ENCODE measurements at regions not wholly inside any gene's neighbourhood (a gene's known extent, or its start where the extent isn't known, plus 50 kb on each side); places are given as distances from the start of the nearest gene placed in this dataset.

DNA sequence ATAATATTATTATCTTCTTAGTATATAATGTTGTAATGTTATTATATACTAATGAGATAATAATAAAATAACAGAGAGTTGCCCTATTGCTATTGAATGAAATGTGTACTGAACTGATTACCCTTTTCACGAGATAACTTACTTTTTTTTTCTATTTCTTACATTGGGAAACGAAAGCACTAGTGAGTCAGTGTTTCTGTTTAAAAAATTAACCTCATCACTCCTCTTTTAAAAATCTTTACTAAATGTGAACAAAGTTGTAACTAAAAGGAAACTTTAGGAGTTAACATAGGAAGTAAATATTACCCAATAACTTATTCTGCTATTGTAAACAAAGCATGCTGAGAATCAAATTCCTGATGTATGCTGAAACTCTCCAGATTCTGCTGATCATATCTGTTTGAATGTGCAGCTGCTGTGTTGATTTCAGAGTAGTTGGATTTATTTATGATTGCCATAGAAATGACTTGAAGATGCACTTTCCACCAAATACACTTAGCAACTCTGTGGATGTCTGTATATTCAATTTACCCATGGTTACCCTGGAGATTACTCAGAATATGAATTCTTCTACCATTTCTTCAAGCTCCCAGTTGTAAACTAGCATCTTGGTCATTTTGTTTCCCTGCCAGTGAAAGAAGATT, 523.4 kb downstream of the TENT5A start:
- TF ChIP-seq, protein P1, sequence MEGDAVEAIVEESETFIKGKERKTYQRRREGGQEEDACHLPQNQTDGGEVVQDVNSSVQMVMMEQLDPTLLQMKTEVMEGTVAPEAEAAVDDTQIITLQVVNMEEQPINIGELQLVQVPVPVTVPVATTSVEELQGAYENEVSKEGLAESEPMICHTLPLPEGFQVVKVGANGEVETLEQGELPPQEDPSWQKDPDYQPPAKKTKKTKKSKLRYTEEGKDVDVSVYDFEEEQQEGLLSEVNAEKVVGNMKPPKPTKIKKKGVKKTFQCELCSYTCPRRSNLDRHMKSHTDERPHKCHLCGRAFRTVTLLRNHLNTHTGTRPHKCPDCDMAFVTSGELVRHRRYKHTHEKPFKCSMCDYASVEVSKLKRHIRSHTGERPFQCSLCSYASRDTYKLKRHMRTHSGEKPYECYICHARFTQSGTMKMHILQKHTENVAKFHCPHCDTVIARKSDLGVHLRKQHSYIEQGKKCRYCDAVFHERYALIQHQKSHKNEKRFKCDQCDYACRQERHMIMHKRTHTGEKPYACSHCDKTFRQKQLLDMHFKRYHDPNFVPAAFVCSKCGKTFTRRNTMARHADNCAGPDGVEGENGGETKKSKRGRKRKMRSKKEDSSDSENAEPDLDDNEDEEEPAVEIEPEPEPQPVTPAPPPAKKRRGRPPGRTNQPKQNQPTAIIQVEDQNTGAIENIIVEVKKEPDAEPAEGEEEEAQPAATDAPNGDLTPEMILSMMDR (IDR thresholded peaks at IDR 0.05; ENCODE audit: control extremely low read depth in 1 of 3, insufficient read depth in 1 of 3, low read depth in 1 of 3, low read length in 3 of 3), result no peak
- TF ChIP-seq RFX5 (IDR thresholded peaks at IDR 0.05; ENCODE audit: borderline replicate concordance, low read depth, low read length), result no peak
- TF ChIP-seq POLR2A (IDR thresholded peaks at IDR 0.05; ENCODE audit: control extremely low read depth in 1 of 2, low read depth in 2 of 2, low read length in 2 of 2), result no peak
- no peak for TF ChIP-seq HDAC2 (IDR thresholded peaks at IDR 0.05; ENCODE audit: borderline replicate concordance in 1 of 2, low read depth in 2 of 2, low read length in 2 of 2)
- no peak for TF ChIP-seq JUND (IDR thresholded peaks at IDR 0.05; ENCODE audit: low read length)
- TF ChIP-seq EZH2 (IDR thresholded peaks at IDR 0.05; ENCODE audit: low read depth, low read length, severe bottlenecking), result no peak
- TF ChIP-seq TCF12 (IDR thresholded peaks at IDR 0.05; ENCODE audit: low read depth, low read length), result no peak
- TF ChIP-seq POLR2AphosphoS5 (IDR thresholded peaks at IDR 0.05; ENCODE audit: low read depth, low read length), result no peak

All from H1 (cell line).